HEK293T (cell line): ENCODE measurements at regions not wholly inside any gene's neighbourhood (a gene's known extent, or its start where the extent isn't known, plus 50 kb on each side); places are given as distances from the start of the nearest gene placed in this dataset.

ENCODE experiments used
- CTCF ChIA-PET: fragments of 350-600 bp; formaldehyde crosslinking; extraction: SDS; loops from one replicate; lab custom pipeline; 2021; ENCODE audit warnings: antibody characterized with exemption, inconsistent platforms; lab: Yijun Ruan, JAX
- POLR2A ChIA-PET: fragments of 350-600 bp; formaldehyde crosslinking; extraction: SDS; loops from one replicate; lab custom pipeline; 2020; ENCODE audit warnings: antibody characterized with exemption, inconsistent platforms; lab: Yijun Ruan, JAX
- DNase-seq: peaks from one replicate; pipeline ENCODE4 v3.0.0; 2012; ENCODE audit warnings: mixed read lengths; ENCODE audit errors: extremely low spot score
- ARNT ChIP-seq: fragments of 450-650 bp; IDR thresholded peaks from 2 replicates; pipeline ENCODE4 v1.6.1; 2017; ENCODE audit warnings: mild to moderate bottlenecking
- BHLHE40 ChIP-seq: fragments of 450-650 bp; IDR thresholded peaks from 2 replicates; pipeline ENCODE4 v1.6.1; 2016; ENCODE audit warnings: mild to moderate bottlenecking, moderate library complexity, borderline replicate concordance
- CTBP1 ChIP-seq: fragments of 450-650 bp; IDR thresholded peaks from 2 replicates; pipeline ENCODE4 v1.6.1; 2016; ENCODE audit warnings: borderline replicate concordance
- ELF4 ChIP-seq: fragments of 450-650 bp; IDR thresholded peaks from 2 replicates; pipeline ENCODE4 v1.6.1; 2017; ENCODE audit warnings: antibody characterized with exemption
- FOXA1 ChIP-seq: fragments of 450-650 bp; IDR thresholded peaks from 2 replicates; pipeline ENCODE4 v1.6.1; 2016; ENCODE audit warnings: mild to moderate bottlenecking
- FOXK2 ChIP-seq: fragments of 450-650 bp; IDR thresholded peaks from 2 replicates; pipeline ENCODE4 v1.6.1; 2016; ENCODE audit warnings: mild to moderate bottlenecking
- FOXM1 ChIP-seq: fragments of 450-650 bp; IDR thresholded peaks from 2 replicates; pipeline ENCODE4 v1.6.1; 2017; ENCODE audit warnings: mild to moderate bottlenecking, borderline replicate concordance
- HDGF ChIP-seq: fragments of 450-650 bp; IDR thresholded peaks from 2 replicates; pipeline ENCODE4 v1.6.1; 2017; ENCODE audit warnings: antibody characterized with exemption, borderline replicate concordance
- L3MBTL2 ChIP-seq: fragments of 450-650 bp; conservative IDR thresholded peaks from 2 replicates; pipeline ENCODE4 v1.6.1; 2016; ENCODE audit warnings: mild to moderate bottlenecking
- LEF1 ChIP-seq: fragments of 450-650 bp; IDR thresholded peaks from 2 replicates; pipeline ENCODE4 v1.6.1; 2017; ENCODE audit warnings: mild to moderate bottlenecking, borderline replicate concordance
- NFRKB ChIP-seq: fragments of 450-650 bp; IDR thresholded peaks from 2 replicates; pipeline ENCODE4 v1.6.1; 2016; ENCODE audit warnings: mild to moderate bottlenecking, moderate library complexity
- SP1 ChIP-seq: fragments of 450-650 bp; IDR thresholded peaks from 2 replicates; pipeline ENCODE4 v1.6.1; 2017
- SUZ12 ChIP-seq: fragments of 450-650 bp; IDR thresholded peaks from 2 replicates; pipeline ENCODE4 v1.6.1; 2016; ENCODE audit warnings: mild to moderate bottlenecking
- TARDBP ChIP-seq: fragments of 450-650 bp; IDR thresholded peaks from 2 replicates; pipeline ENCODE4 v1.6.1; 2016
- ZNF384 ChIP-seq: fragments of 450-650 bp; IDR thresholded peaks from 2 replicates; pipeline ENCODE4 v1.6.1; 2016
- TF ChIP-seq, protein P1 (sequence below): fragments of 450-650 bp; IDR thresholded peaks from 2 replicates; pipeline ENCODE4 v1.6.1; 2016

DNA sequence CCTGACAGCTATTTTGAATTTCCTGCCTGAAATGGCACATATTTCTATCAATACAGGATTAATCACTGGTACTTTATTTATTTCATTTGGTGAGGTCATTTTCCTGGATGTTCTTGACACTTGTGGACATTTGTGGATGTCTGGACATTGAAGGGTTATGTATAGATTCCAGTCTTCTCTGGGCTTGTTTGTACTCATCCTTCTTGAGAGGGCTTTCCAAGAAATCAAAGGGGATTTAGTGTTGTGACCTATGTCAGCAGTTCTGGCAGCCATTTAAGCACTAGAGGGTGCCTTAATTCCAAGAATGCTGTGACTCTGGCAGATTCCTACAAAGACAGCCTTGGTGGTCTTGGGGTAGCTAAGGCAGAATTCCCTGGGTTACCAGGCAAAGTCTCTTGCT, 259.7 kb downstream of the CSNK1G3 start:
- TF ChIP-seq CTBP1 (no peak), FOXM1 (no peak), FOXA1 (no peak), FOXK2 (no peak), HDGF (no peak), ELF4 (no peak), BHLHE40 (no peak)
- TF ChIP-seq, protein P1, sequence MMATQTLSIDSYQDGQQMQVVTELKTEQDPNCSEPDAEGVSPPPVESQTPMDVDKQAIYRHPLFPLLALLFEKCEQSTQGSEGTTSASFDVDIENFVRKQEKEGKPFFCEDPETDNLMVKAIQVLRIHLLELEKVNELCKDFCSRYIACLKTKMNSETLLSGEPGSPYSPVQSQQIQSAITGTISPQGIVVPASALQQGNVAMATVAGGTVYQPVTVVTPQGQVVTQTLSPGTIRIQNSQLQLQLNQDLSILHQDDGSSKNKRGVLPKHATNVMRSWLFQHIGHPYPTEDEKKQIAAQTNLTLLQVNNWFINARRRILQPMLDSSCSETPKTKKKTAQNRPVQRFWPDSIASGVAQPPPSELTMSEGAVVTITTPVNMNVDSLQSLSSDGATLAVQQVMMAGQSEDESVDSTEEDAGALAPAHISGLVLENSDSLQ = no peak
- DNase-seq = no peak
- ChIA-PET CTCF (no interaction called here), POLR2A (no interaction called here)

DNA sequence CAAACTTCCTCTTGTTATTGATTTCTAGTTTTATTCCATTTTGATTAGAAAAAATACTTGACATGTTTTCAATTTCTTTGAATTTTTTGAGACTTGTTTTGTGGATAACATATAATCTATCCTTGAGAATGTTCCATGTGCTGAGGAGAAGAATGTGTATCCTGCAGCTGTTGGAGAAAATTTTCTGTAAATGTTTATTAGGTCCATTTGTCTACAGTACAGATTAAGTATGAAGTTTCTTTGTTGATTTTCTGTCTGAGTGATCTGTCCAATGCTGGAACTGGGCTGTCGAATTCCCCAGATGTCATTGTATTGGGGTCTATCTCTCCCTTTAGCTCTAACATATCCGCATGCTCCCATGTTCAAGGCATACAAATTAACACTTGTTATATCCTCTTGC, 251.2 kb downstream of the CSNK1G3 start:
- ChIA-PET CTCF (no interaction called here), POLR2A (no interaction called here)
- DNase-seq = no peak
- TF ChIP-seq, protein P1 = no peak
- TF ChIP-seq SP1 (no peak), SUZ12 (no peak), LEF1 (no peak), TARDBP (no peak), CTBP1 (no peak), FOXA1 (no peak), ZNF384 (no peak), ELF4 (no peak), NFRKB (no peak), BHLHE40 (no peak), FOXM1 (no peak), ARNT (no peak), FOXK2 (no peak), L3MBTL2 (no peak), HDGF (no peak)

DNA sequence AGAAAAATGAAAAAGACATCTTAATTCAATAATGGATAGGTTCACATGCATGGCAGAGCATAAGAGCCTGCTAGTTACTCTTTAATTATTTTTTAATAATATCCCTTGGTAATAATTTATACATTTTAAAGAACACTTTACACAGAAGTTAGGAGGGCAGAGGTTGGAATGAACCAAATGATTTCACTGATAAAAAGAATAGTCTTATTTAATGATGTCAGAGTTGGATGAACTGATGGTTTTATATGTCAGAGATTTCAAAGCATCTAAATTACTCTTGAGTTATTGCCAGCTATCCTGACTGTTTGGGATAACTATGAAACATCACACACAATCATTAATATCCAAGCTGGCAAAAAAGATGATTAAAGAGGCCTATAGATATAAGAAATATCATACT, 244.8 kb downstream of the CSNK1G3 start:
- no peak for DNase-seq
- TF ChIP-seq LEF1 (no peak), HDGF (no peak), FOXA1 (no peak), SP1 (no peak)
- TF ChIP-seq, protein P1 = no peak
- CTCF ChIA-PET = no interaction called here
- POLR2A ChIA-PET = interaction anchor here (1.1 kb wide), 1 partner anchor 57 kb away, joined by 3 read pairs; no protein-coding TSS in a partner anchor

DNA sequence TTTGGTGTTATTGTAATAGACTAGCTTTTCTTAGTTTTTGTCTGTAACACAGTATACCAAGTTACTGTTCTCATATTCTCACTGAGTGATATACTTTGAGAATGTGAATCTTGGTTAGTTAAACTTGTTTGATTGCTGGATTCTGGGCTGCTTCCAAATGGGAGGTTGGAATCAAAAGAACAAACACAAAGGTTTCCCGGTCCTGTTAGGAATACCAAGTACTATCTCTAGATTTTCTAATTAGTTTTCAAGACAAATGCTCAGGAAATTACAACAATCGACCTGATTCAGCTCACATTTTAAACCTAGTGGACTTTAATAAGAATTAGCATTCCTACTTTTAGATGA, 244.3 kb downstream of the CSNK1G3 start:
- no peak for DNase-seq
- ChIA-PET POLR2A (interaction anchor here (1.1 kb wide), 1 partner anchor 58 kb away, joined by 3 read pairs; no protein-coding TSS in a partner anchor), CTCF (no interaction called here)
- TF ChIP-seq L3MBTL2 (no peak), FOXA1 (no peak), ELF4 (no peak), SP1 (no peak), HDGF (no peak), SUZ12 (no peak), BHLHE40 (no peak), NFRKB (no peak), ZNF384 (no peak), TARDBP (no peak), LEF1 (no peak), FOXM1 (no peak), CTBP1 (no peak), ARNT (no peak), FOXK2 (no peak)
- TF ChIP-seq, protein P1 = no peak

DNA sequence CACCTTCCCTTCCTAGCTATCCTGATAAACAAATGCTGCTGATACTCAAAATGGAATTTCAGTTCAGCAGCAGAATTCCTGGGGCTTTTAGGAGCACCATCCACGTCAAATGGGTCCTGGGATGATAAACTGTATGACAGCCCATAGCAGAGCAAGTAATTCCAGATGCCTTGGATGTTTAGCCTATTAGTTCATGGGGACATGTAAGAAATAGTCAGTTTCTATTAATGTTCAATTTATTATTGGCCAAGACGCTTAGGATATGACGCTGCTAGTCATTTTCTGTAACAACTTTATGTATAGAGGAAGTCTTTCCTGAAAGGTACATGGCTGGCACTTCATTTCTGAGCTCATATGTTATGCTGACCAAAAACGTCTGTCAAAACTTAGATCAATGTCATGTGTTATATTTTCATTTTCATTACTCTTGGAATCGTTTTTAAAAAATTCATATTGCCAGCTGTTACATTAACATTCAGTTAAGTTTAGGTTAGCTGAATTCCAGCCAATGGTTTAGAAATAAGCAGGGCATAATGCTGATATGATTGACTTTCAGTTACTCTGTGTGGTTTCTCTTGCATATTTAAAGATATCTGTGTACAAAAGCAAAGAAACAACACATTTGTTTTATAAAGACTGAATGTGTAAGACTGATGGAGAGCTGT, 243.8 kb downstream of the CSNK1G3 start:
- no peak for DNase-seq
- ChIA-PET POLR2A (interaction anchor here (1.1 kb wide), 1 partner anchor 58 kb away, joined by 3 read pairs; no protein-coding TSS in a partner anchor), CTCF (no interaction called here)
- no peak for TF ChIP-seq LEF1
- no peak for TF ChIP-seq ELF4
- TF ChIP-seq, protein P1 = no peak
- TF ChIP-seq HDGF = no peak
- no peak for TF ChIP-seq FOXM1
- TF ChIP-seq ZNF384 = no peak
- TF ChIP-seq BHLHE40 = no peak
- TF ChIP-seq SUZ12 = no peak
- no peak for TF ChIP-seq TARDBP
- no peak for TF ChIP-seq ARNT
- no peak for TF ChIP-seq L3MBTL2
- no peak for TF ChIP-seq FOXA1
- TF ChIP-seq FOXK2 = no peak
- no peak for TF ChIP-seq CTBP1
- no peak for TF ChIP-seq SP1
- TF ChIP-seq NFRKB = no peak
